Thyroid gland (tissue), 4 donors: ENCODE measurements at regions not wholly inside any gene's neighbourhood (a gene's known extent, or its start where the extent isn't known, plus 50 kb on each side); places are given as distances from the start of the nearest gene placed in this dataset.

Source experiments
- CTCF ChIP-seq, 6 experiments: fragments of 200-600 bp in 3 of 6; fragments of 450-650 bp in 3 of 6; sonication (generic) in 3 of 6; IDR thresholded peaks; one replicate each; pipeline ENCODE4 v1.5.1; 2016 to 2019; ENCODE audit warnings: antibody characterized with exemption in 6 of 6, mild to moderate bottlenecking in 2 of 6, inconsistent platforms in 1 of 6, moderate library complexity in 1 of 6
- POLR2A ChIP-seq, 2 donors: fragments of 450-650 bp; IDR thresholded peaks; one replicate each; pipeline ENCODE4 v1.6.1; 2017; ENCODE audit warnings: antibody characterized with exemption in 2 of 2, mild to moderate bottlenecking in 2 of 2, moderate library complexity in 1 of 2

DNA sequence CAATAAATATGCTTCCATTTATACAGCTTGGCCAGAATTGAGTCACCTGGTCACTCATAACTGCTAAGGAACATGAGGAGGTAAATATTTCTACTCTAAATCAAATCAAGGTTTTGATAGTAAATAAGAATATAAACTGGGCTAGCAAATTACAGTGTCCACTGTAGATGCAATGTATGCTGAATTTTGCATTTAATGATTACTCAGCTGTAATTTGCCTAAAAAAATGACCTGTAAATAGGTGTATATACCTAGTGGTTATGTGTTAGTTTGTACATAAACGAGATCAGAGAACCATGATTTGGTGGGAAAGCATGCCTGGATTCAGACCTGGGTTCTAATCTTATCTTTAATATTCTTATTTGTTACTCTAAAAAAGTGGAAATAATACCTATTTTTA, 76.6 kb upstream of the CNTN1 start:
- TF ChIP-seq CTCF (IDR thresholded peaks at IDR 0.05) (no peak), POLR2A (IDR thresholded peaks at IDR 0.05) (no peak)
